IPS-18c (cell line): ENCODE measurements at regions not wholly inside any gene's neighbourhood (a gene's known extent, or its start where the extent isn't known, plus 50 kb on each side); places are given as distances from the start of the nearest gene placed in this dataset.

ENCODE experiments used
- H3K4me3 ChIP-seq: 2 replicates; pipeline ENCODE4 v1.7.0; 2013; ENCODE audit warnings: low read depth, mild to moderate bottlenecking, low read length, moderate library complexity; ENCODE audit not compliant: insufficient read depth
- H3K9me3 ChIP-seq: one replicate; pipeline ENCODE4 v1.6.1; 2013; ENCODE audit warnings: mild to moderate bottlenecking, low read length, moderate library complexity; ENCODE audit not compliant: control insufficient read depth, insufficient read depth

- no peak overlapping the region for H3K4me3 ChIP-seq
- no peaks in the 10 kb centered on the region for H3K9me3 ChIP-seq
Measured at GRCh38 chr4:24330573-24330972, 253.8 kb downstream of the DHX15 start.

- no peaks in the 10 kb centered on the region for H3K9me3 ChIP-seq
- H3K4me3 ChIP-seq, result no peak overlapping the region
Measured at GRCh38 chr4:24330172-24330571, 254.2 kb downstream of the DHX15 start.

GRCh38 chr4:24328711-24329110 is 255.6 kb downstream of the DHX15 start:
- Histone ChIP-seq H3K9me3 (no peaks in the 10 kb centered on the region), H3K4me3 (no peak overlapping the region)

GRCh38 chr4:24328310-24328709 is 256.0 kb downstream of the DHX15 start:
- no peak overlapping the region for H3K4me3 ChIP-seq
- no peaks in the 10 kb centered on the region for H3K9me3 ChIP-seq

GRCh38 chr4:24322995-24323394 is 261.4 kb downstream of the DHX15 start:
- Histone ChIP-seq H3K4me3 (peak overlapping the region; percentile 24; the same call in 1 of the 2 replicates), H3K9me3 (no peaks in the 10 kb centered on the region)

GRCh38 chr4:24322511-24322910 is 261.8 kb downstream of the DHX15 start:
- Histone ChIP-seq H3K9me3 (no peaks in the 10 kb centered on the region), H3K4me3 (no peak overlapping the region)

GRCh38 chr4:24321616-24322015 is 262.7 kb downstream of the DHX15 start:
- Histone ChIP-seq H3K9me3 (no peaks in the 10 kb centered on the region), H3K4me3 (peak overlapping the region; percentile 25; the same call in 1 of the 2 replicates)

- peak overlapping the region; percentile 25; the same call in 1 of the 2 replicates for H3K4me3 ChIP-seq
- no peaks in the 10 kb centered on the region for H3K9me3 ChIP-seq
Measured at GRCh38 chr4:24321131-24321530, 263.2 kb downstream of the DHX15 start.

GRCh38 chr4:24319387-24319786 is 265.0 kb downstream of the DHX15 start:
- Histone ChIP-seq H3K9me3 (no peaks in the 10 kb centered on the region), H3K4me3 (no peak overlapping the region)

GRCh38 chr4:24315056-24315455 is 269.3 kb downstream of the DHX15 start:
- Histone ChIP-seq H3K9me3 (no peaks in the 10 kb centered on the region), H3K4me3 (no peak overlapping the region)

- no peaks in the 10 kb centered on the region for H3K9me3 ChIP-seq
- no peak overlapping the region for H3K4me3 ChIP-seq
Measured at GRCh38 chr4:24312261-24312913, 272.0 kb downstream of the DHX15 start.

- no peak overlapping the region for H3K4me3 ChIP-seq
- H3K9me3 ChIP-seq, result no peaks in the 10 kb centered on the region
Measured at GRCh38 chr4:24303926-24304325, 280.4 kb downstream of the DHX15 start.

GRCh38 chr4:24298911-24299310 is 285.4 kb downstream of the DHX15 start:
- no peaks in the 10 kb centered on the region for H3K9me3 ChIP-seq
- no peak overlapping the region for H3K4me3 ChIP-seq

- Histone ChIP-seq H3K4me3 (no peak overlapping the region), H3K9me3 (no peaks in the 10 kb centered on the region)
Measured at GRCh38 chr4:24287096-24287495, 297.3 kb downstream of the DHX15 start.

- no peak overlapping the region for H3K4me3 ChIP-seq
- no peaks in the 10 kb centered on the region for H3K9me3 ChIP-seq
Measured at GRCh38 chr4:24285759-24286158, 298.6 kb downstream of the DHX15 start.

- Histone ChIP-seq H3K9me3 (no peaks in the 10 kb centered on the region), H3K4me3 (no peak overlapping the region)
Measured at GRCh38 chr4:24282446-24282845, 301.9 kb downstream of the DHX15 start.

GRCh38 chr4:24279911-24280375 is 304.4 kb downstream of the DHX15 start:
- no peak overlapping the region for H3K4me3 ChIP-seq
- H3K9me3 ChIP-seq, result no peaks in the 10 kb centered on the region

GRCh38 chr4:24279469-24279868 is 304.9 kb downstream of the DHX15 start:
- Histone ChIP-seq H3K9me3 (no peaks in the 10 kb centered on the region), H3K4me3 (no peak overlapping the region)

GRCh38 chr4:24278693-24279092 is 305.7 kb downstream of the DHX15 start:
- H3K4me3 ChIP-seq, result no peak overlapping the region
- no peaks in the 10 kb centered on the region for H3K9me3 ChIP-seq
